AG08395 (cell line): ENCODE measurements at regions not wholly inside any gene's neighbourhood (a gene's known extent, or its start where the extent isn't known, plus 50 kb on each side); places are given as distances from the start of the nearest gene placed in this dataset.

Source experiments
- DNase-seq: peaks from one replicate; pipeline ENCODE4 v3.0.0; 2012; ENCODE audit warnings: mixed read lengths, low spot score

GRCh38 chr9:107693625-107694326 is 204.2 kb upstream of the KLF4 start:
- peak; percentile 78 for DNase-seq

DNA sequence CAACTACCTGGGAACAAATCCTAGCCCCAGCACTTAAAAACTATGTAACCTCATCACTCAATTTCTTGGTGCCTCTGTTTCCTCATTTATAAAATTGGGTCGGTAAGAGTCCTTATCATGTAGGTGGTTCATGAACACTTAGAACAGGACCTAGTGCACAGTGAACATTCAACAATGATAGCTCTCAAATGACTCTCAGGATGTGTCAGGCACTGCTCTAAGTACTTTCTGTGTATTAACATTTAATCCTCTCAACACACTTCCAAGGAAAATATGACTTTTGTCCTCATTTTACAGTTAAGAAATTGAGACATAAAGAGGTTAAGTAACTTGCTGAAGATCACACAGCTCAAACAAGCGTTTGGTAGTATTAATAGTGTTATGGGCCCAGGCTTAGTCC is 202.1 kb upstream of the KLF4 start:
- DNase-seq, result no peak

- no peak for DNase-seq
Measured at GRCh38 chr9:107690021-107690420, 200.5 kb upstream of the KLF4 start.

- DNase-seq, result no peak
Measured at GRCh38 chr9:107688728-107689127, 199.2 kb upstream of the KLF4 start.

DNA sequence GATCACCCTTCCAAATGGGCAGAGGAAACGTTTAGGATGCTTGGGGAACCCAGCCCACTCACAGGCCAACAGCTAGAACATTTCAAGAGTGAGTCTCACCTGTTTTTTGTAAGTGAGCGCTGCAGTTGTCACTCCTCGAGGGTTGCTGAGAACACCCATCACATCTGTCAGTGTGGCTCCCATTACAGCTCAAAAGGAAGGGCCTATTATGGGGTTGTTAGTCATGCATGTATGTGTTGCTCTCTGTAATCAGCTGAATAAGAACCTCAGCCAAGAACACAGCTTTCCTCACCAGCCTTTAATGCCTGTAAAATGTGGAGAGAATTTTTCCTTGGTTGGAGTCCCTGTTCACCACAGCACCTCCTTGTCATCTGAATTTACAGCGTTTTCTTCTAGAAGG is 196.3 kb upstream of the KLF4 start:
- DNase-seq, result peak; percentile 20

DNA sequence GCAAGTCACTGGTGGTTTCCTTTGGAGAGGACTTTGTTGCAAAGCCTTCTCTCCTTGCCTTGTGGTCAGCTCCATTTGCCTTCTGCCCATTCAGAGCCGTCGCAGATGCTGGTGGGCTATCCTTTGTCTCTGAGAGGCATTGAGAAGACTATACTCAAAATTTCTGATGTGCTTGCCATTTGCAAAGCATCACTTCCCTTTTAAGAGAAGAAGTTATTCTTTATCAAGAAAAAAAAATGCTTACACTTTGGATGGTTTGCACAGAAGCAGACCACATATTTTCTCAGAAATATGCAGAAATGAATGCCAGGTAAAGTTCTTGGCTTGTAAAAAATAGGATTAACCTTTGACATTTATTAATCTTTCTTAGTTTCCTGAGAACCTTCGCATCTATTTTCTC is 195.8 kb upstream of the KLF4 start:
- no peak for DNase-seq

DNA sequence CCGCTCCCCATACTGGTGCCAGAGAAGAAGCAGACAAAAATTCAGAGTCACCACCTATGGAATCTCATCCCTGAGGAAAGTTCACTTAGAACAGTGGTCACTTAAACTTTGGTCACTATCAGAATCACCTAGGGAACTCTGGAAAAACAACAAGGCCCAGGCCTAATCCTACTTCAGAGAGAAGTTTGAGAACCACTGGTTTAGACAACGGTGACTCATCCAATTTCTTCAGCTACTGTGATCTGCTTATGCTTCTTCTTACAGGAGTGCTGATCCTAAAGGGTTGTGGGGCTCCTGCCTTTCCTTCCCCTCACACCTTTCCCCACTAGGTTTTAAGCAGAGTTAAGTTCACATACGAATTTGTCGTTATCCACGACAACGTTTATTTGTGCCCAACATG is 194.7 kb upstream of the KLF4 start:
- peak; percentile 70 for DNase-seq

- DNase-seq, result no peak
Measured at GRCh38 chr9:107683566-107683965, 194.0 kb upstream of the KLF4 start.

DNA sequence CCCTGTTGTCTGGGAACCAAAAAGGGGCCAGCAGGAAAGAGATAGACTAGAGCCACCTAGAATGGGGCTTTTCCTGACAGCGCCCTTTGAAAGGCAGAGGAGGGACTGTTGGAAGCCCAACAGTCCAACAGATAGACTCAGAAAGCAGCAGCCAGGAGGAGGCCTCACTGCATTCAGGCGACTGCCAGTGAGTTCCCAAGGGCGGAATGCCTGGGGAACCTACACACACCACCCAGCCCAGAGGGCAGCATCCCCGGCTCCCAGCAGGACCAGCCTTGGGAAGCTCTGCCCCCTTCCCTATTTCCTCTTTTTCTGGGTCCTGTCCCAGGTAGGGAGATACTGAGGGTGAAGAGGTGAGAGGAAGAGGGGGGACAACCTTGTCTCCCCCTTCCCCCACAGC is 192.4 kb upstream of the KLF4 start:
- no peak for DNase-seq

DNA sequence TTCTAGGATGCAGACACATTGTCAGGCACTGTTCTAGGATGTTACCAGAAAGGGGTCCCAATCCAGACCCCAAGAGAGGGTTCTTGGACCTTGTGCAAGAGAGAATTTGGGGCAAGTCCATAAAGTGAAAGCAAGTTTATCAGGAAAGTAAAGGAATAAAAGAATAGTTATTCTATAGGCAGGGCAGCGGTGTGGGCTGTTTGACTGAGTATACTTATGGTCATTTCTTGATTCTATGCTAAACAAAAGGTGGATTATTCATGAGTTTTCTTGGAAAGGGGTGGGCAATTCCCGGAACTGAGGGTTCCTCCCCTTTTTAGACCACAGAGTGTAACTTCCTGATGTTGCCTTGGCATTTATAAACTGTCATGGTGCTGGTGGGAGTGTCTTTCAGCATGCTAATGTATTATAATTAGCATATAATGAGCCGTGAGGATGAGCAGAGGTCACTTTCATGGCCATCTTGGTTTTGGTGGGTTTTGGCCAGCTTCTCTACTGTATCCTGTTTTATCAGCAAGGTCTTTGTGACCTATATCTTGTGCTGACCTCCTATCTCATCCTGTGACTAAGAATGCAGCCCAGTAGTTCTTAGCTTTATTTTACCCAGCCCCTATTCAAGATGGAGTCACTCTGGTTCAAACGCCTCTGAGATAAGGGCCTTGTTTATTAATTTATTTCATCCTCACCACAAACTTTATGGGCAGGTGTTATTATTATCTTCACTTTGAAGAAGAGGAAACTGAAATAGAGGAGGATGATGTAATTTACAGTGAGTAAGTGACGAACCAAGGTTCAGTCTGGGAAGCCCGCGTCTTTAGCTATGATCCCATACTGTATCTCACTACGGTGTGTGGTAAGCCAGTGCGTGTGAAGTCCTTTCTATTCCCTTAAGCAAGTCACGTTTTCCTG is 186.0 kb upstream of the KLF4 start:
- DNase-seq, result no peak

- DNase-seq, result peak; percentile 54
Measured at GRCh38 chr9:107674721-107675277, 185.2 kb upstream of the KLF4 start.

DNA sequence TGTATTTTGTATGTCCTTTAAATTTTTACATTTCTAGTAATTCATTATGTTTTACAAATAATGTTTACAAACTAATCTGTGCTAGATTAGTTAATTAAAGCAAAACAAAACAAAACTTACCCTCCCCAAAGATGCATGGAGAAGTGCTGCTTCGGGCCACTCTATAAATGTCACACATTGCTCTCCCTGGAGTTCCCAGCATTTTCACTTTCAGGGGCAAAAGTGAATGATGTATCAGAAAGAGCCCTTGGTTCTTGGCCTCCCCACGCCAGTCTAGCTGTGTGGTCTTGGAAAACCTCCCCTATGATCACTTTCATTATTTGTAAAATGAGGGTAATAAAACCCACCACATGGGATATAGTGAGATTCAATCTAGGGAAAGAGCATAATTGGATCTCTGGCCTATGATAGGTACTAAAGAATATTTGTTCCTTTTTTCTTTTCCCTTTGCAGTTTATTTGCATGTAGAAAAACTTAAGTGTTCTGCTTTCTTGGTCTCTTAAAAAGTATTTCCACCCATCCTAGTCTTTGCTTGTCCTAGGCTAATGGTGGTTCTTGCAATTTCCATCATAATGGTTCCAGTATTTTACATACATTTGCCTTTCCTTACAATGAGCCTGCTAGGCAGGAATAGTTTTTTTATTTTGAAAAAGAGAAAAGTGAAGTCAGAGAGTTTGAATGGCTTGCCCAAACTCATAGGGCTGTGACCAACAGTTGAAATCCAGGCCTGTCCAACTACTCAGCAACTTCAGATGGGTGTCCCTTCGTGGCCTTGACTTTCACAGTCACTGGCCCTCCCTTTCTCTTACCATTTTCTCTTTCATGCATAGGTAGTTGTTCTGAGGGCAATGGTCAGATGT is 184.5 kb upstream of the KLF4 start:
- no peak for DNase-seq

GRCh38 chr9:107671588-107671987 is 182.0 kb upstream of the KLF4 start:
- DNase-seq, result no peak

DNA sequence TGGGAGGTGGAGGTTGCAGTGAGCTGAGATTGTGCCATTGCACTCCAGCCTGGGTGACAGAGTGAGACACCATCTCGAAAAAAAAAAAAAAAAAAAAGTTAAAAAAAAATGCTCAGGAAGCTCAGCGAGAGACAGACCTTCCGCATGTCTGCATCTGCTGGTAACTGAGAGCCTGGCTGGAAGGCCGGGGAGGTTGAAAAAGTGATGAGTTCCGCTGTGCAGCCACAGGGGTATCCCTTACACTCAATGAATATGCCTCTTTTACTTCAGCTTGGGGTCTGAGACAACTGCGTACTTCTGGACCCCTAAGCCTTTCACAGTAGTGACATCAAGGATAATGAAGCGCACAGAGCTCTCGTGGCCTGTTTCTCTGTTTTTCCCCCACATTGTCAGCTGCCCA is 179.9 kb upstream of the KLF4 start:
- DNase-seq, result no peak

GRCh38 chr9:107667231-107668070 is 177.9 kb upstream of the KLF4 start:
- no peak for DNase-seq

DNA sequence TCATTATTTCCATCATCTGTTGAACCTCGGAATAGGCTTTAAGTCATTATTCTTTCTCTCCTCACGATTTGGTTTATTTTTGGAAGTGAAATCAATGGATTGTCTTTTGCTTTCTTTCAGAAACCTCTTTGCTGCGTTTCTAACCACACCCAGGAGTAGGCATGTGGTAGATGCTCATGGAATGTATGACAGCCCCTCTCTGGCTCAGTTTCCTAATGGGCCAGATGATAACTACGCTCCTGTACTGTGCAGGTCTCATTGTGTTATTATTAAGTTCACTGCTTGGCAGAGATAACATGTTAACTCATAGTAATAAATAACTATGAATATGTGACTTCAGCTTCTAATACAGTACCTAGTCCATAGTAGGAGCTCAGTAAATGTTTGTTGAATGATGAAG is 175.5 kb upstream of the KLF4 start:
- peak; percentile 8 for DNase-seq

DNA sequence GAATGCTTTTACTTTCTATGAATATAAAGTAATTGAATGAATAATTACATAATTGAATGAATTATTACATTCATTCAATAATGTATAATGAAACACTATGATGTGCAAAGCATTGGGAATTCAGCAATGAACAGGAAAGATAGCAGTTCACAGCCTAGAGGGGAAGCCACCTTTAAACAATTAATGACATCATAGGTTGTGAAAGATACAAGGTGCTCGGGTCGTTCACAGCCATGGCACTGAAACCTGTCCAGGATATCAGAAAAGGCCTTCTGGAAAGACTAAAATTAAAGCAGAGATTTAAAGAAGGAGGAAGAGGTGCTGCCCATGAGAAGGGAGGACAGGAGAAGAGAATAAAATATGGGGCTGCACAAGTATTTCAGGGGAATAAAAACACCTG is 171.4 kb upstream of the KLF4 start:
- no peak for DNase-seq

DNA sequence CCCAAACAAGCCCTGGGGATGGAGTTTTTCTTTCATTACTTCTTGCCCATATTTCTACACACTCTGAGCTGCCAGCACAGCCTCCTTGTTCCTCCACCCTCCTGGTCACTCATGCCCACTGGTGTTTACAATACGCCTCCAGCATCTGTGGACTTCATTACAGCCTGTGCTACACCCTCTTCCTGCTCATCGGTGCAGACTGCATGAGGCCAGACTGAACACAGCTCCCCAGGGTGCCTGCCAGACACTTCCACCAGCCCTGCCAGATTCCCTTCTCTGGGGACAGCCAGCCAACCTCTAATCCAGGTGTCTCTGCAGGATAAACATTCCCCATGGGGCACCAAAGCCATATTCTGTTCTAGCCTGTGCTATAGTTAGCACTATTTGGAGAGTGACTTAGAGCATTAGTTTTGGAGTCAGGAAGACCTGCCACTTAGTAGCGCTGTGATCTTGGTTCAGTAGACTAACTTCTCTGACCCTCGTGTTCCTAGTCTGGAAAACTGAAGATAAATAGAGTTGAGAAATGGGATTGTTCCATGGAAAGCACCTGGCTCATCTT is 163.8 kb upstream of the KLF4 start:
- DNase-seq, result no peak

GRCh38 chr9:107650995-107651394 is 161.4 kb upstream of the KLF4 start:
- DNase-seq, result no peak

DNA sequence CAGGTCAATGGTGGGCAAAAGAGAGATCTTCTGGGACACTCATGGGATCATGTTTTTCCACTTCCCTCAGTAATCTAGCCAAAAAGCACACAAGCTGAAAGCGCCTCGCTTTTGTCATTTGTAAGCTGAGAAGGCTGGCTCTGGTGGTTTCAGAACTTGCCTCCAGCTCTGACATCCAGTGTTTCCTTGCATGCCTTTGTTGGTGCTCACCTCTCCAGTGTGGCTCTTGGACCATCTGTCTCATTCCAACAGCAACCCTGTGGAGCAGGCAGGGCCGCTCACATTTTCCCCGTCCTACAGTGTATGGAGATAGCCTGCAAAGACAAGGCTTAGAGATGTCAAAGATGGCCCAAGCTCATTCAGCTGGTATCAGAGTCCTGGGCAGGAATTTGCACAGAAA is 160.8 kb upstream of the KLF4 start:
- peak; percentile 70 for DNase-seq

DNA sequence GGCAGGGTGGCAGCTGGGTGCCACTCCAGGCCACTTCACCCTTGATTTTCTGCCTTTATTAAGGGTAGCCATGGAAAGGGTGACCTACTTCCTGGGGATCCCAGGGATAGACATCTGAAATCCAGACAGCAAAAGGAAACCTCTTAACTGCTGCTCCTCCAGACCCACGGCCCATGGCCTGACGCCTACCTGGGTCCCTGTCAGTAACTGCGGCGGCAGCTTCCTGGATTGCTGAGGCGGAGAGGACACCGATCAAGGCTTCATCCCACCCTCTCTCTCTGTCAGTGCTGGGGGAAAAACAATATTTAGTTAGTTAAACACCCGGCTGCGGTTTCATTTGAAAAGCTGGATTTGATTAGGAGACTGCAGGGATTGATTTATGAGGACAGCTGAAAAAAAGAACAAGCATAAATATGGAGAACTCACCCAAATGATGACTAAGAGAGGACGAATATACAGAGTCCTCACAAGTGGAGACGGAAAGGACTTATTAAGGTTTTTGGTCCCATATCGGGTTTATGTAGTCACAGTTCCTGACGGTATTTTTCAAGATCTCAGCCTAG is 158.7 kb upstream of the KLF4 start:
- DNase-seq, result peak; percentile 37
